T-cell (primary cell): ENCODE measurements at regions not wholly inside any gene's neighbourhood (a gene's known extent, or its start where the extent isn't known, plus 50 kb on each side); places are given as distances from the start of the nearest gene placed in this dataset.
"Not testable (repeated sequence)": the region's sequence is repeated elsewhere in the genome, so short reads cannot be mapped to it uniquely, and the experiment has no call there.

Source experiments
- ATAC-seq, 4 experiments: fragments of 200-7000 bp in 3 of 4; fragments of 150-1000 bp in 1 of 4; cut with Tn5 transposase; replicated peaks in 1 of 4; 1 replicate in 3 of 4; 2 replicates in 1 of 4; pipeline ENCODE4 v1.10.0; 2021; ENCODE audit warnings: moderate library complexity in 3 of 4, mild to moderate bottlenecking in 2 of 4, moderate number of reproducible peaks in 1 of 4
- CTCF ChIA-PET, 2 donors: fragments of 300-600 bp; sonication (Branson Sonifier 250); formaldehyde crosslinking; loops; one replicate each; lab custom pipeline; 2022; ENCODE audit warnings: antibody characterized with exemption in 2 of 2; lab: Charles Lee
- POLR2A ChIA-PET, 2 donors: fragments of 300-600 bp; sonication (Branson Sonifier 250); formaldehyde crosslinking; loops; one replicate each; lab custom pipeline; 2022; ENCODE audit warnings: antibody characterized with exemption in 2 of 2; lab: Charles Lee
- DNase-seq, 35 experiments: peaks; one replicate each; pipeline versions ENCODE4 v3.0.0 to v3.0.0-alpha.2; 2013 to 2023
- H3K27ac ChIP-seq: one replicate; pipeline ENCODE4 v1.5.1; 2013; ENCODE audit warnings: low read length
- H3K27me3 ChIP-seq, 2 experiments: replicated peaks in 1 of 2; 1 replicate in 1 of 2; 2 replicates in 1 of 2; pipeline versions ENCODE4 v1.6.1 to v1.7.0; 2013; ENCODE audit warnings: low read length in 1 of 2, mixed read lengths in 1 of 2; ENCODE audit not compliant: control insufficient read depth in 2 of 2, insufficient read depth in 2 of 2; ENCODE audit errors: extremely low read depth in 1 of 2
- H3K36me3 ChIP-seq, 2 donors: 1 replicate in 1 of 2; 2 replicates in 1 of 2; pipeline versions ENCODE4 v1.6.1 to v1.7.0; 2013; ENCODE audit warnings: low read length in 1 of 2; ENCODE audit not compliant: control insufficient read depth in 2 of 2, insufficient read depth in 1 of 2; ENCODE audit errors: extremely low read depth in 1 of 2
- H3K4me1 ChIP-seq, 2 experiments: 1 replicate in 1 of 2; 2 replicates in 1 of 2; pipeline versions ENCODE4 v1.6.1 to v1.7.0; 2013; ENCODE audit warnings: low read length in 2 of 2, mixed read lengths in 1 of 2; ENCODE audit not compliant: insufficient read depth in 2 of 2, control insufficient read depth in 1 of 2; ENCODE audit errors: extremely low read depth in 1 of 2
- H3K4me3 ChIP-seq, 2 donors: 1 replicate in 1 of 2; 2 replicates in 1 of 2; pipeline versions ENCODE4 v1.5.1 to v1.7.0; 2013; ENCODE audit warnings: mild to moderate bottlenecking in 2 of 2, low read length in 1 of 2, moderate library complexity in 1 of 2; ENCODE audit not compliant: control insufficient read depth in 1 of 2; ENCODE audit errors: extremely low read depth in 1 of 2
- H3K9me3 ChIP-seq: 2 replicates; pipeline ENCODE4 v1.7.0; 2013
- H3K27ac Mint-ChIP-seq, 2 donors: one replicate each; pipeline ENCODE4 v1.8.0; 2020 to 2021; ENCODE audit warnings: mild to moderate bottlenecking in 2 of 2, mixed read lengths in 2 of 2
- H3K27me3 Mint-ChIP-seq, 2 donors: one replicate each; pipeline ENCODE4 v1.8.0; 2021 to 2022; ENCODE audit warnings: mixed read lengths in 2 of 2
- H3K36me3 Mint-ChIP-seq: one replicate; pipeline ENCODE4 v1.8.0; 2021; ENCODE audit warnings: mixed read lengths
- H3K4me1 Mint-ChIP-seq, 3 donors: one replicate each; pipeline ENCODE4 v1.8.0; 2020 to 2022; ENCODE audit warnings: mixed read lengths in 3 of 3, mild to moderate bottlenecking in 1 of 3
- H3K4me3 Mint-ChIP-seq, 3 donors: one replicate each; pipeline ENCODE4 v1.8.0; 2020 to 2022; ENCODE audit warnings: mild to moderate bottlenecking in 3 of 3, mixed read lengths in 3 of 3, moderate library complexity in 3 of 3
- H3K9me3 Mint-ChIP-seq, 3 donors: one replicate each; pipeline ENCODE4 v1.8.0; 2020 to 2022; ENCODE audit warnings: mixed read lengths in 3 of 3
- WGBS: methylation state at CpG from one replicate; pipeline ENCODE4 v1.1.5; 2013; ENCODE audit warnings: missing lambda C conversion rate; ENCODE audit not compliant: insufficient coverage; 5-methylcytosine and 5-hydroxymethylcytosine counted together

GRCh38 chr5:29498860-29499259, 1694.6 kb upstream of the CDH6 start:
- H3K27me3 Mint-ChIP-seq = no peaks in the 10 kb centered on the region
- 97% methylated on average over 4 of the region's 4 CpGs for WGBS
- H3K36me3 Mint-ChIP-seq = no peaks in the 10 kb centered on the region
- H3K4me3 Mint-ChIP-seq = no peak overlapping the region
- DNase-seq (no peak), ATAC-seq (no peak)
- H3K9me3 Mint-ChIP-seq = peaks cover 33 to 52% (median 42%) of the 10 kb centered on the region in 3 donors
- no peak overlapping the region for H3K27ac Mint-ChIP-seq
- no peak overlapping the region for H3K27ac ChIP-seq
- H3K4me3 ChIP-seq = no peak overlapping the region
- ChIA-PET CTCF (no interaction called here), POLR2A (no interaction called here)
- no peaks in the 10 kb centered on the region for H3K36me3 ChIP-seq
- H3K4me1 Mint-ChIP-seq = no peaks in the 10 kb centered on the region
- H3K27me3 ChIP-seq = no peaks in the 10 kb centered on the region
- H3K9me3 ChIP-seq = peaks cover 5% of the 10 kb centered on the region
- H3K4me1 ChIP-seq = no peaks in the 10 kb centered on the region

GRCh38 chr5:29498412-29498811, 1695.1 kb upstream of the CDH6 start:
- Histone ChIP-seq H3K4me3 (no peak overlapping the region), H3K27me3 (no peaks in the 10 kb centered on the region), H3K27ac (no peak overlapping the region), H3K36me3 (no peaks in the 10 kb centered on the region), H3K4me1 (no peaks in the 10 kb centered on the region), H3K9me3 (peaks cover 5% of the 10 kb centered on the region)
- DNase-seq (no peak), ATAC-seq (no peak)
- Mint-ChIP-seq H3K4me3 (no peak overlapping the region), H3K27me3 (no peaks in the 10 kb centered on the region), H3K9me3 (peaks cover 32 to 51% (median 44%) of the 10 kb centered on the region in 3 donors), H3K36me3 (no peaks in the 10 kb centered on the region), H3K4me1 (no peaks in the 10 kb centered on the region), H3K27ac (no peak overlapping the region)
- CTCF ChIA-PET = no interaction called here
- POLR2A ChIA-PET = no interaction called here
- 100% methylated on average over 2 of the region's 2 CpGs for WGBS

GRCh38 chr5:29485333-29485732, 1708.2 kb upstream of the CDH6 start:
- H3K9me3 ChIP-seq = no peaks in the 10 kb centered on the region
- ATAC-seq (no peak), DNase-seq (no peak)
- no peak overlapping the region for H3K4me3 ChIP-seq
- Mint-ChIP-seq H3K4me1 (no peaks in the 10 kb centered on the region), H3K36me3 (no peaks in the 10 kb centered on the region), H3K27ac (no peak overlapping the region), H3K4me3 (no peak overlapping the region), H3K9me3 (peaks cover 11 to 28% (median 24%) of the 10 kb centered on the region in 3 donors), H3K27me3 (no peaks in the 10 kb centered on the region)
- ChIA-PET CTCF (no interaction called here), POLR2A (no interaction called here)
- H3K4me1 ChIP-seq = no peaks in the 10 kb centered on the region
- H3K27me3 ChIP-seq = no peaks in the 10 kb centered on the region
- H3K36me3 ChIP-seq = no peaks in the 10 kb centered on the region
- H3K27ac ChIP-seq = no peak overlapping the region
- WGBS = no CpG with 5 or more reads among the region's 3 CpGs

- H3K9me3 Mint-ChIP-seq = peaks cover 13 to 25% (median 19%) of the 10 kb centered on the region in 3 donors
- Histone ChIP-seq H3K27me3 (no peaks in the 10 kb centered on the region), H3K36me3 (no peaks in the 10 kb centered on the region), H3K4me3 (no peak overlapping the region), H3K4me1 (no peaks in the 10 kb centered on the region), H3K27ac (no peak overlapping the region), H3K9me3 (peaks cover 3% of the 10 kb centered on the region)
- ChIA-PET CTCF (no interaction called here), POLR2A (no interaction called here)
- DNase-seq (no peak), ATAC-seq (no peak)
- no peak overlapping the region for H3K4me3 Mint-ChIP-seq
- H3K36me3 Mint-ChIP-seq = no peaks in the 10 kb centered on the region
- no CpG with 5 or more reads among the region's 1 CpG for WGBS
- no peaks in the 10 kb centered on the region for H3K4me1 Mint-ChIP-seq
- no peak overlapping the region for H3K27ac Mint-ChIP-seq
- H3K27me3 Mint-ChIP-seq = no peaks in the 10 kb centered on the region
Observed at GRCh38 chr5:29469581-29469980, 1723.9 kb upstream of the CDH6 start.

- H3K27ac Mint-ChIP-seq = no peak overlapping the region
- ChIA-PET CTCF (no interaction called here), POLR2A (no interaction called here)
- Histone ChIP-seq H3K4me1 (no peaks in the 10 kb centered on the region), H3K27me3 (no peaks in the 10 kb centered on the region), H3K27ac (no peak overlapping the region), H3K4me3 (no peak overlapping the region), H3K36me3 (no peaks in the 10 kb centered on the region), H3K9me3 (peaks cover 2% of the 10 kb centered on the region)
- 93% methylated on average over 3 of the region's 5 CpGs for WGBS
- H3K9me3 Mint-ChIP-seq = peaks cover 11 to 19% (median 17%) of the 10 kb centered on the region in 3 donors
- no peaks in the 10 kb centered on the region for H3K36me3 Mint-ChIP-seq
- no peaks in the 10 kb centered on the region for H3K4me1 Mint-ChIP-seq
- ATAC-seq (no peak), DNase-seq (no peak)
- H3K4me3 Mint-ChIP-seq = no peak overlapping the region
- H3K27me3 Mint-ChIP-seq = no peaks in the 10 kb centered on the region
Observed at GRCh38 chr5:29462241-29462640, 1731.2 kb upstream of the CDH6 start.

- ATAC-seq = no peak
- POLR2A ChIA-PET = no interaction called here
- Histone ChIP-seq H3K27ac (no peak overlapping the region), H3K4me1 (no peaks in the 10 kb centered on the region), H3K9me3 (peaks cover 2% of the 10 kb centered on the region), H3K36me3 (no peaks in the 10 kb centered on the region), H3K4me3 (no peak overlapping the region), H3K27me3 (no peaks in the 10 kb centered on the region)
- Mint-ChIP-seq H3K9me3 (peaks cover 7 to 9% (median 9%) of the 10 kb centered on the region in 3 donors), H3K4me3 (no peak overlapping the region), H3K36me3 (no peaks in the 10 kb centered on the region), H3K27me3 (no peaks in the 10 kb centered on the region), H3K4me1 (no peaks in the 10 kb centered on the region), H3K27ac (no peak overlapping the region)
- DNase-seq = no peak
- WGBS = 100% methylated on average over 1 of the region's 4 CpGs
- CTCF ChIA-PET = no interaction called here
Observed at GRCh38 chr5:29460971-29461559, 1732.4 kb upstream of the CDH6 start.

GRCh38 chr5:29451004-29451403, 1742.5 kb upstream of the CDH6 start:
- POLR2A ChIA-PET, H3K4me1 Mint-ChIP-seq, H3K27ac Mint-ChIP-seq, CTCF ChIA-PET, H3K4me3 ChIP-seq, H3K4me1 ChIP-seq, H3K27ac ChIP-seq, H3K4me3 Mint-ChIP-seq, H3K27me3 ChIP-seq, H3K9me3 ChIP-seq, H3K27me3 Mint-ChIP-seq, DNase-seq, H3K36me3 ChIP-seq, H3K36me3 Mint-ChIP-seq, ATAC-seq: not testable (repeated sequence)
- H3K9me3 Mint-ChIP-seq = peaks cover 6 to 21% (median 8%) of the 10 kb centered on the region in 3 donors
- WGBS = no CpG with 5 or more reads among the region's 1 CpG
